WTC11 (cell line): ENCODE measurements at regions not wholly inside any gene's neighbourhood (a gene's known extent, or its start where the extent isn't known, plus 50 kb on each side); places are given as distances from the start of the nearest gene placed in this dataset.

Experiments used
- NR2C2 ChIP-seq: sonication (generic); formaldehyde crosslinking; IDR thresholded peaks from 2 replicates; pipeline ENCODE4 v1.8.0; 2022; ENCODE audit warnings: mild to moderate bottlenecking, missing genetic modification reagents
- ZNF138 ChIP-seq: sonication (generic); formaldehyde crosslinking; conservative IDR thresholded peaks from 2 replicates; pipeline ENCODE4 v1.8.1; 2022; ENCODE audit warnings: mild to moderate bottlenecking, moderate library complexity, missing genetic modification reagents
- TF ChIP-seq, protein P1 (sequence below): fragments of 200-600 bp; IDR thresholded peaks from 2 replicates; pipeline ENCODE4 v1.8.0; 2022; ENCODE audit warnings: antibody characterized with exemption
- TF ChIP-seq, protein P2 (sequence below): sonication (generic); formaldehyde crosslinking; IDR thresholded peaks from 2 replicates; pipeline ENCODE4 v1.8.1; 2023; ENCODE audit warnings: mild to moderate bottlenecking, moderate library complexity, missing genetic modification reagents
- TF ChIP-seq, protein P3 (sequence below): fragments of 250-450 bp; sonication (Bioruptor Pico); IDR thresholded peaks from 2 replicates; pipeline ENCODE4 v2.1.2; 2022; ENCODE audit warnings: mild to moderate bottlenecking, moderate library complexity

DNA sequence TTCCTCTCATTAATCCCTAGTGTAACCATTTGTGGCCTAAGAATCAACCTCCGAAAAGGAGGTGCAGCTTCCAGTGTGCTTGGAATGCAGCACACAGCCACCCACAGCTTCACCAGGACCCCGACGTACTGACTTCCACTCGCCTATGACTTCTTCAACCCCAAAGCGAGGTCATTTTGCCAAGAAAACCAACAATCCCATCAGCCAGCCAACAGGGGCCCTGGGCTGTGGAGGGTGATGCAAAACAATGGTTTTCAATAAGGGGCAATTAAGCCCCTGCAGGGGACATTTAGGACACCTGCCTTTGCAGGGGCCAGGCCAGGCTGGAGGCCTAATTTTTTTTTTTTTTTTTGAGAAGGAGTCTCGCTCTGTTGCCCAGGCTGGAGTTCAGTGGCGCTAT, 158.1 kb upstream of the SKOR2 start:
- no peak for TF ChIP-seq NR2C2 (CRISPR knock-in tag)
- TF ChIP-seq, protein P1, sequence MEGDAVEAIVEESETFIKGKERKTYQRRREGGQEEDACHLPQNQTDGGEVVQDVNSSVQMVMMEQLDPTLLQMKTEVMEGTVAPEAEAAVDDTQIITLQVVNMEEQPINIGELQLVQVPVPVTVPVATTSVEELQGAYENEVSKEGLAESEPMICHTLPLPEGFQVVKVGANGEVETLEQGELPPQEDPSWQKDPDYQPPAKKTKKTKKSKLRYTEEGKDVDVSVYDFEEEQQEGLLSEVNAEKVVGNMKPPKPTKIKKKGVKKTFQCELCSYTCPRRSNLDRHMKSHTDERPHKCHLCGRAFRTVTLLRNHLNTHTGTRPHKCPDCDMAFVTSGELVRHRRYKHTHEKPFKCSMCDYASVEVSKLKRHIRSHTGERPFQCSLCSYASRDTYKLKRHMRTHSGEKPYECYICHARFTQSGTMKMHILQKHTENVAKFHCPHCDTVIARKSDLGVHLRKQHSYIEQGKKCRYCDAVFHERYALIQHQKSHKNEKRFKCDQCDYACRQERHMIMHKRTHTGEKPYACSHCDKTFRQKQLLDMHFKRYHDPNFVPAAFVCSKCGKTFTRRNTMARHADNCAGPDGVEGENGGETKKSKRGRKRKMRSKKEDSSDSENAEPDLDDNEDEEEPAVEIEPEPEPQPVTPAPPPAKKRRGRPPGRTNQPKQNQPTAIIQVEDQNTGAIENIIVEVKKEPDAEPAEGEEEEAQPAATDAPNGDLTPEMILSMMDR, result no peak
- TF ChIP-seq, protein P2, sequence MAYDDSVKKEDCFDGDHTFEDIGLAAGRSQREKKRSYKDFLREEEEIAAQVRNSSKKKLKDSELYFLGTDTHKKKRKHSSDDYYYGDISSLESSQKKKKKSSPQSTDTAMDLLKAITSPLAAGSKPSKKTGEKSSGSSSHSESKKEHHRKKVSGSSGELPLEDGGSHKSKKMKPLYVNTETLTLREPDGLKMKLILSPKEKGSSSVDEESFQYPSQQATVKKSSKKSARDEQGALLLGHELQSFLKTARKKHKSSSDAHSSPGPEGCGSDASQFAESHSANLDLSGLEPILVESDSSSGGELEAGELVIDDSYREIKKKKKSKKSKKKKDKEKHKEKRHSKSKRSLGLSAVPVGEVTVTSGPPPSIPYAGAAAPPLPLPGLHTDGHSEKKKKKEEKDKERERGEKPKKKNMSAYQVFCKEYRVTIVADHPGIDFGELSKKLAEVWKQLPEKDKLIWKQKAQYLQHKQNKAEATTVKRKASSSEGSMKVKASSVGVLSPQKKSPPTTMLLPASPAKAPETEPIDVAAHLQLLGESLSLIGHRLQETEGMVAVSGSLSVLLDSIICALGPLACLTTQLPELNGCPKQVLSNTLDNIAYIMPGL (CRISPR knock-in tag), result no peak
- TF ChIP-seq, protein P3, sequence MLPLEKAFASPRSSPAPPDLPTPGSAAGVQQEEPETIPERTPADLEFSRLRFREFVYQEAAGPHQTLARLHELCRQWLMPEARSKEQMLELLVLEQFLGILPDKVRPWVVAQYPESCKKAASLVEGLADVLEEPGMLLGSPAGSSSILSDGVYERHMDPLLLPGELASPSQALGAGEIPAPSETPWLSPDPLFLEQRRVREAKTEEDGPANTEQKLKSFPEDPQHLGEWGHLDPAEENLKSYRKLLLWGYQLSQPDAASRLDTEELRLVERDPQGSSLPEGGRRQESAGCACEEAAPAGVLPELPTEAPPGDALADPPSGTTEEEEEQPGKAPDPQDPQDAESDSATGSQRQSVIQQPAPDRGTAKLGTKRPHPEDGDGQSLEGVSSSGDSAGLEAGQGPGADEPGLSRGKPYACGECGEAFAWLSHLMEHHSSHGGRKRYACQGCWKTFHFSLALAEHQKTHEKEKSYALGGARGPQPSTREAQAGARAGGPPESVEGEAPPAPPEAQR, result no peak
- no peak for TF ChIP-seq ZNF138 (CRISPR knock-in tag)
